Esophagus (tissue), 2 donors: ENCODE measurements at regions not wholly inside any gene's neighbourhood (a gene's known extent, or its start where the extent isn't known, plus 50 kb on each side); places are given as distances from the start of the nearest gene placed in this dataset.

Experiments
- H3K27ac ChIP-seq, 2 donors: one replicate each; pipeline ENCODE4 v1.5.1; 2013; ENCODE audit warnings: low read depth in 2 of 2, mild to moderate bottlenecking in 2 of 2, inconsistent platforms in 1 of 2, low read length in 1 of 2, moderate library complexity in 1 of 2
- H3K27me3 ChIP-seq, 2 donors: one replicate each; pipeline ENCODE4 v1.6.1; 2013; ENCODE audit warnings: low read length in 2 of 2, control low read depth in 1 of 2, mild to moderate bottlenecking in 1 of 2; ENCODE audit not compliant: insufficient read depth in 2 of 2, control insufficient read depth in 1 of 2
- H3K36me3 ChIP-seq, 2 donors: one replicate each; pipeline ENCODE4 v1.6.1; 2013; ENCODE audit warnings: low read length in 1 of 2; ENCODE audit not compliant: control insufficient read depth in 2 of 2, insufficient read depth in 2 of 2
- H3K4me1 ChIP-seq, 2 donors: one replicate each; pipeline ENCODE4 v1.6.1; 2013; ENCODE audit warnings: low read length in 1 of 2; ENCODE audit not compliant: control insufficient read depth in 2 of 2, insufficient read depth in 2 of 2
- H3K4me3 ChIP-seq, 2 donors: one replicate each; pipeline ENCODE4 v1.5.1; 2013; ENCODE audit warnings: low read length in 2 of 2, mild to moderate bottlenecking in 2 of 2, low read depth in 1 of 2, moderate library complexity in 1 of 2
- H3K9me3 ChIP-seq, 2 donors: one replicate each; pipeline ENCODE4 v1.6.1; 2013; ENCODE audit warnings: mild to moderate bottlenecking in 2 of 2, low read depth in 1 of 2, low read length in 1 of 2, moderate library complexity in 1 of 2; ENCODE audit not compliant: control insufficient read depth in 2 of 2, insufficient read depth in 1 of 2
- WGBS, 2 donors: extraction: QIAGEN DNeasy Blood & Tissue Kit; methylation state at CpG; one replicate each; pipeline ENCODE4 v1.1.7; 2013; 5-methylcytosine and 5-hydroxymethylcytosine counted together
- donor health status: healthy with polysubstance abuse.
- donor health status: Bipolar disorder and iron deficiency.

DNA sequence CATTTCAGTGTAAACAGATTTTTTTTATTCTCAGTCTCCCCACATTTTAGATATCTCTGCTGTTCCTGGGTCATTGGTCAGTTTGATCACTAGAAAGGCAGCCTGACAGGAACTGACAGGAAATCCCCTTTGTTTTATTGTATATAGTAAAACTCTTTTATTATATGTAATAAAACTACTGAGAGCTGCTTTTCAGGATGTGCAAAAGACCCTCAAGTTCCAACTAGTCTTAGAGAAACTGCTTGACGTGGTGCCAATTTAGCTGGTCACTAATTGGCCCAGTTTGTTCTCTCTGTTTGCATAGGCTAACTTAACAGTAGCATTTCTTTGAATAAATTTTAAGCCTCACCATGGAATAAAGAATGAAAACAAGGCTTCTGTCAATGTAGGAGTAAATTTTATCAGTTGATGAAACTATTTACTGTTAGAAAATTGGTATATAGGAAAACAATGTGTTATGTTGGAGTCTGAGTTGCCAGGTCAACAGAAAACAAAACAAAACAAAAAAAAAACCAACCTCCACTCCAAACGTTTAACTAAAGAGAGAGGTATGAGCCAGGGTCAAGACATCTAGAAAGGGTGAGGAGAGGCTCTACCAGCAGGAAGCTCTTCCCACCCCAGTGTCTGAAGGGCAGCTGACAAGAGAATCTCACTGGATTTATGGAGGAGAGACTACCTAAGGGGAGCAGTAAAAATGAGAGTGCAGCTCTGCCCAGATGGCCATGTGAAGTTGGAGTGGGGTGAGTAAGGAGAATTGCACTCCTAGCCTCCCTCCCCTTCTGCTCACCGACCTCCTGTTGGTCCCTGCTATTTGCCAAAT, 184.6 kb downstream of the ST6GAL2 start:
- no peak overlapping the region for H3K27ac ChIP-seq
- no peak overlapping the region for H3K4me3 ChIP-seq
- WGBS, 2 donors = 52 to 54% methylated on average over 3 of the region's 3 CpGs

DNA sequence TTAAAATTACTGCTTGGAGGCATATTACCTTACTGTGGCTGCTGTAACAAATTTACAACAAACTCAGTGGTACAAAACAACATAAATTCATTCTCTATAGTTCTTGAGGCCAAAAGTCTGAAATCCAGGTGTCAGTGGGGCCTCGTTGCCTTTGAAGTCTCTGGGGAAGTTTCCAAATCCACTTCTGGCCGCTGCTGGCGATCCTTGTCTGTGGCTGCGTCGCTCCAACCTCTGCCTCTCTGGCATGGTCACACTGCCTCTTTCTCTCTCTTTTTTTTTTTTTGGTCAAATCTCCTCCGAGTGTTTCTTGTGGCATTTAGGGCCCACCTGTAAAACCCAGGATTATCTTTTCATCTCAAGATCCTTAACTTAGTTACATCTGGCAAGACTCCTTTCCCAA, 182.8 kb downstream of the ST6GAL2 start:
- Histone ChIP-seq H3K27ac (no peak overlapping the region), H3K9me3 (no peaks in the 10 kb centered on the region), H3K4me3 (no peak overlapping the region), H3K36me3 (no peaks in the 10 kb centered on the region), H3K27me3 (no peaks in the 10 kb centered on the region), H3K4me1 (no peaks in the 10 kb centered on the region)
- 59 to 61% methylated on average over 6 of the region's 6 CpGs for WGBS, 2 donors

More for the DNA sequence above, 184.6 kb downstream of the ST6GAL2 start:
- Histone ChIP-seq H3K9me3 (no peaks in the 10 kb centered on the region), H3K27me3 (no peaks in the 10 kb centered on the region), H3K36me3 (no peaks in the 10 kb centered on the region), H3K4me1 (no peaks in the 10 kb centered on the region)

DNA sequence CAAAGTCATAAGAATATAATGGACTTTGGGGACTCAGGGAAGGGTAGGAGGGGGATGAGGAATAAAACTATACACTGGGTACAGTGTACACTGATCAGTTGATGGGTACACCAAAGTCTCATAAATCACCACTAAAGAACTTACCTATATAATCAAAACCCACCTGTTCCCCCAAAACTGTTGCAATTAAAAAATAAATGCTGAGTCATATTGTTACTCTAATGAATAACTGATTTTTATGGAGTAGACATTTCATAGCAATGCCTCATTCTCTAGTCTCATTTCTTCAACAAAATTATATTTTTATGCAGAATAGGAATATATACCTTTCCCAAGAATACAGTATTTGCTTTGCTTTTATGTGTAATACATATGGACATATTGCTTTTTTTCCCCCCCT, 181.2 kb downstream of the ST6GAL2 start:
- H3K27ac ChIP-seq = no peak overlapping the region
- no peak overlapping the region for H3K4me3 ChIP-seq
- H3K36me3 ChIP-seq = no peaks in the 10 kb centered on the region
- no peaks in the 10 kb centered on the region for H3K4me1 ChIP-seq
- no peaks in the 10 kb centered on the region for H3K27me3 ChIP-seq
- no peaks in the 10 kb centered on the region for H3K9me3 ChIP-seq

DNA sequence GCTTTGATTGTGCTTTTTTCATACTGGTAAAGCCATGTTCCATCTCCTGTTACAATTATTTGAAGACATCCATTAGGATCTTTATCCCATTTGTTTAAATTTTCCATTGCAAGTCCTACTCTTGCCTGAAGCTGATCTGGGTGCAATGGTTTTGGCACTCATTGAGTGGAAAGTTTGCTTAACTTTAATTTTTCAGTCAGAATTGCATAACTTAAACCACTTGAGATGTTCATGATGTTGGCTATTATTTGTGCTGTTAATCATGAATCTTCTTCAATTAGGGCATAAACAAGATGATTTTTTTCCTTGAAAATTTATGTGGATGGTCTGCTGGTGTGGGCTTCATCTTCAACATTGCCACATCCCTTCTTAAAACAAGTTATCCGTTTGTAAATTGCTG, 180.1 kb downstream of the ST6GAL2 start:
- H3K4me1 ChIP-seq = no peaks in the 10 kb centered on the region
- H3K9me3 ChIP-seq = no peaks in the 10 kb centered on the region
- H3K36me3 ChIP-seq = no peaks in the 10 kb centered on the region
- no peaks in the 10 kb centered on the region for H3K27me3 ChIP-seq
- no peak overlapping the region for H3K27ac ChIP-seq
- no peak overlapping the region for H3K4me3 ChIP-seq
- 54 to 60% methylated on average over 1 of the region's 1 CpG for WGBS, 2 donors

DNA sequence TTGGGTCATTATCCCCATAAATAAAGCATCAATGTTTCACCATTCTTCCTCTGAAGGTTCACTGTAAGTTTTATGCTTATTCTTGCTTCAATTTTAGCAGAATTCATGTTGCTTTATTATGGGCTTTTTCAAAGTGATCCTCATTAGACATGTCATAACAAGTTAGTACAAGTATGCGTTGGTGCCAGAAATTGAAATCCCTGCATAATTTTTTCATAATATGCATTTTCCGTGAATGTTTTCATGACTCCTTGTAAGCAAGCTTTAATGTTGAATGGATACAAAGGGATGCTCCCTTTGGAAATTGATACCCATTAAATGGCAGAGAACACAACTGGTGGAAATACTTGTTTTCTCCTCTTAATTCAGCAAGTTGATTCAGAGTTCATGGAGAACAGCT, 179.7 kb downstream of the ST6GAL2 start:
- no peaks in the 10 kb centered on the region for H3K36me3 ChIP-seq
- no peaks in the 10 kb centered on the region for H3K9me3 ChIP-seq
- 44 to 62% methylated on average over 2 of the region's 2 CpGs for WGBS, 2 donors
- H3K27ac ChIP-seq = no peak overlapping the region
- H3K4me3 ChIP-seq = no peak overlapping the region
- H3K27me3 ChIP-seq = no peaks in the 10 kb centered on the region
- no peaks in the 10 kb centered on the region for H3K4me1 ChIP-seq

DNA sequence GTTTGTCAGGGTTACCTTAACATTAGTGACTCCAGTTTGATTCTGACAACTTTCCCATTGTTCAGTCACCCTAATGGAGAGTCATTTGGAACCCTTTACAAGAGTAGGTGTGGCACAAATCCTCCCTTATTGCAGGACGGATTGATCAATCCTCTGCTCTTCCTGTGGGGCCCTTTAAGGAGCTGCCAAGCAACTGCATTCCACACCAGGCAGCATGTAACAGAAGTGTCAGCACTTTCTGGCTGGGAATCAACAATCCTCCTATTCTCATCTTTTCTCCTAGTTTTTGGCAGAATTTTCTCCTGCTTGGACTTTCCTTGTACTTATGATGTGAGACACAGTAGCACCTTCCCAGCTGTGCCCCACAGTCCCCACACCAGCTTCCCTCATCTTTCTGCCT, 177.8 kb downstream of the ST6GAL2 start:
- Histone ChIP-seq H3K4me1 (no peaks in the 10 kb centered on the region), H3K9me3 (no peaks in the 10 kb centered on the region), H3K36me3 (no peaks in the 10 kb centered on the region), H3K27me3 (no peaks in the 10 kb centered on the region), H3K4me3 (no peak overlapping the region), H3K27ac (no peak overlapping the region)
- 3 to 6% methylated on average over 1 of the region's 1 CpG for WGBS, 2 donors

DNA sequence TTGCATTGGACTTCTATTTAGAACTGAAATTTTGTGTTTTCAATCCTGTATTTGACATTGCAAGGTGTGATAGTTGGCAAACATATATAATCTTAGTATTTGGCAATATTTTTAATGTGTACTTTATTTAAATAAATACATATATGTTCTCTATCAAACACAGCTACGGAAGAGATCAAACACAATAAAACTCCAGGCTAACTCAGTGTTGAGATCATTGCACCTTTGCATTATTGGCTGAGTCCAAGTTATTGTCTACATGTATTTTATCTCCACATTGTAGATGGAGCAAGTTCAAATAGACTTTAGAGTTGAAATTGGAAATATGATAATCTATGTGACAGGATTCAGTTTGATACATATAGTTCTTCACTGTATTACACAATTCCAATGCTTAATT, 176.7 kb downstream of the ST6GAL2 start:
- no peak overlapping the region for H3K27ac ChIP-seq
- H3K4me3 ChIP-seq = no peak overlapping the region
- H3K9me3 ChIP-seq = peaks cover 0 to 2% of the 10 kb centered on the region in 2 donors
- 83 to 87% methylated on average over 1 of the region's 1 CpG for WGBS, 2 donors
- no peaks in the 10 kb centered on the region for H3K4me1 ChIP-seq
- H3K36me3 ChIP-seq = no peaks in the 10 kb centered on the region
- H3K27me3 ChIP-seq = no peaks in the 10 kb centered on the region

DNA sequence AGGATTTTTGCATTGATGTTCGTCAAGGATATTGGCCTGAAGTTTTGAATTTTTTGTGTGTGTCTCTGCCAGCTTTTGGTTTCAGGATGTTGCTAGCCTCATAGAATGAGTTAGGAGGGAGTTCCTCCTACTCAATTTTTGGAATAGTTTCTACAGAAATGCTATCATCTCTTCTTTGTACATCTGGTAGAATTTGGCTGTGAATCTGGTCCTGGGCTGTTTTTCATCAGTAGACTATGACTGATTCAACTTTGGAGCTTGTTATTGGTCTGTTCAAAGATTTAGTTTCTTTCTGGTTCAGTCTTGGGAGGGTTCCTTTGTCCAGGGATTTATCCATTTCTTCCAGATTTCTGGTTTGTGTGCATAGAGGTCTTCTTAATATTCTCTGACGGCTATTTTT, 166.7 kb downstream of the ST6GAL2 start:
- 64 to 68% methylated on average over 2 of the region's 2 CpGs for WGBS, 2 donors
- Histone ChIP-seq H3K27ac (no peak overlapping the region), H3K36me3 (no peaks in the 10 kb centered on the region), H3K4me3 (no peak overlapping the region), H3K4me1 (no peaks in the 10 kb centered on the region), H3K27me3 (no peaks in the 10 kb centered on the region), H3K9me3 (peaks cover 0 to 3% of the 10 kb centered on the region in 2 donors)

DNA sequence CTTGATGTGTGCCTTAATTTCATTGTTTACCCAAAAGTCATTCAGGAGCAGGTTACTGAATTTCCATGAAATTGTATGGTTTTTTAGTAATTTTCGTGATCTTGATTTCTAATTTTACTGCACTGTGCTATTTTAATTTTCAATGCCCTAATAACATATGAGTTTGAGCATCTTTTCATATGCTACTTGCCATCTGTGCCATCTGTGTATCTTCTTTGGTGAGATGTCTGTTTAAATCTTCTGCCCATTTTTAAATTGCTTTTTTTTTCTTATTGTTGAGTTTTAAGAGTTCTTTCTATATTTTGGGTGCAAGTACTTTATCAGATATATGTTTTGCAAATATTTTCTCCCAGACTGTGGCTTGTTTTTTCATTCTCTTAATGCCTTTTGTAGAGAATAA, 165.9 kb downstream of the ST6GAL2 start:
- Histone ChIP-seq H3K4me3 (no peak overlapping the region), H3K27ac (no peak overlapping the region), H3K36me3 (no peaks in the 10 kb centered on the region), H3K27me3 (no peaks in the 10 kb centered on the region), H3K9me3 (peaks cover 0 to 5% of the 10 kb centered on the region in 2 donors), H3K4me1 (no peaks in the 10 kb centered on the region)
- 77 to 82% methylated on average over 1 of the region's 1 CpG for WGBS, 2 donors

DNA sequence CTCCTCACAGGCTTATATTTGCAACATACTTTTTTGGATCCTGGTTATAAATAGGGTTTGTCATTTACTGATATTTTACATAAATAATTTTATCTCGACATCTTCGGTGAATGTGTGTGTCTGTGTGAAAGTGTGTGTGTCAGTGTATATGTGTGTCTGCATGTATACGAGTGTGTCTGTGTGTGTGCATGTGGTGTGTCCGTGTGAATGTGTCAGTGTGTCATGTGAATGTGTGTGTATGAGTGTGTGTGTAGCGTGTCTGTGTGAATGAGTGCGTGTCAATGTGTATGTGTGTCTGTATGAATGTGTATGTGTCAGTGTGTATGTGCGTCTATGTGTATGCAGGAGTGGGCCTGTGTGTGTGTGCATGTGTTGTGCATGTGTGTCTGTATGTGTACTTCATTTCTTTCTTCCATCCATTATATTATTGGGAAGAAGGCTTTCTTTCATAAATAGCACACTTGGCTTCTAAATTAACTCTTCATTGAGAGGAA, 161.6 kb downstream of the ST6GAL2 start:
- no peaks in the 10 kb centered on the region for H3K36me3 ChIP-seq
- no peak overlapping the region for H3K4me3 ChIP-seq
- no peaks in the 10 kb centered on the region for H3K27me3 ChIP-seq
- 83 to 89% methylated on average over 7 of the region's 7 CpGs for WGBS, 2 donors
- H3K27ac ChIP-seq = no peak overlapping the region
- H3K9me3 ChIP-seq = peaks cover 0 to 2% of the 10 kb centered on the region in 2 donors
- no peaks in the 10 kb centered on the region for H3K4me1 ChIP-seq
